NB4 (cell line): ENCODE measurements at regions not wholly inside any gene's neighbourhood (a gene's known extent, or its start where the extent isn't known, plus 50 kb on each side); places are given as distances from the start of the nearest gene placed in this dataset.

Experiments used
- DNase-seq: peaks from one replicate; pipeline ENCODE4 v3.0.0; 2010; ENCODE audit warnings: low read depth
- H3K4me3 ChIP-seq: one replicate; pipeline ENCODE4 v1.5.1; 2011; ENCODE audit warnings: mild to moderate bottlenecking, low read depth, low read length, moderate library complexity
- CTCF ChIP-seq: IDR thresholded peaks from one replicate; pipeline ENCODE4 v1.5.1; 2012; ENCODE audit warnings: low read depth, low read length
- MAX ChIP-seq: IDR thresholded peaks from 2 replicates; pipeline ENCODE4 v1.6.1; 2011; ENCODE audit warnings: low read depth, low read length
- MYC ChIP-seq: IDR thresholded peaks from 2 replicates; pipeline ENCODE4 v1.6.1; 2011; ENCODE audit warnings: low read depth, low read length
- POLR2A ChIP-seq: IDR thresholded peaks from 2 replicates; pipeline ENCODE4 v1.6.1; 2011; ENCODE audit warnings: mild to moderate bottlenecking; ENCODE audit not compliant: insufficient read length; ENCODE audit errors: extremely low read depth

GRCh38 chr4:124018383-124019317, 622.1 kb downstream of the SPRY1 start:
- peak; percentile 12 for DNase-seq
- H3K4me3 ChIP-seq, result no peak overlapping the region
- TF ChIP-seq MYC (no peak), MAX (no peak), CTCF (no peak), POLR2A (no peak)

GRCh38 chr4:124019749-124020549, 623.4 kb downstream of the SPRY1 start:
- TF ChIP-seq POLR2A (no peak), CTCF (no peak), MAX (no peak)
- H3K4me3 ChIP-seq, result no peak overlapping the region
- DNase-seq, result no peak

GRCh38 chr4:124025000-124025399, 628.4 kb downstream of the SPRY1 start:
- no peak for DNase-seq

GRCh38 chr4:124025428-124025827, 628.8 kb downstream of the SPRY1 start:
- DNase-seq, result no peak
- no peak overlapping the region for H3K4me3 ChIP-seq
- TF ChIP-seq MAX, result no peak

More at GRCh38 chr4:124025000-124025399, 628.4 kb downstream of the SPRY1 start:
- TF ChIP-seq CTCF (no peak), MAX (no peak), MYC (no peak), POLR2A (no peak)
- no peak overlapping the region for H3K4me3 ChIP-seq

- DNase-seq, result no peak
- TF ChIP-seq POLR2A (no peak), MYC (no peak), MAX (no peak), CTCF (no peak)
- no peak overlapping the region for H3K4me3 ChIP-seq
Observed at GRCh38 chr4:124028182-124028581, 631.6 kb downstream of the SPRY1 start.

GRCh38 chr4:124030147-124030546, 633.6 kb downstream of the SPRY1 start:
- H3K4me3 ChIP-seq, result no peak overlapping the region
- TF ChIP-seq POLR2A (no peak), MYC (no peak), MAX (no peak), CTCF (no peak)
- DNase-seq, result no peak
